Suprapubic skin (tissue), 2 donors: ENCODE measurements at regions not wholly inside any gene's neighbourhood (a gene's known extent, or its start where the extent isn't known, plus 50 kb on each side); places are given as distances from the start of the nearest gene placed in this dataset.

Experiments used
- EP300 ChIP-seq: sonication (generic); formaldehyde crosslinking; IDR thresholded peaks from one replicate; pipeline ENCODE4 v1.6.1; 2017; ENCODE audit warnings: antibody characterized with exemption
- POLR2A ChIP-seq, 2 donors: fragments of 450-650 bp; IDR thresholded peaks; one replicate each; pipeline ENCODE4 v1.6.1; 2017; ENCODE audit warnings: antibody characterized with exemption in 2 of 2, mild to moderate bottlenecking in 2 of 2, moderate library complexity in 2 of 2

GRCh38 chr4:53764761-53765490 lies 173.6 kb upstream of the LNX1 start:
- TF ChIP-seq EP300, result no peak
- no peak for TF ChIP-seq POLR2A (IDR thresholded peaks at IDR 0.05)
